ENCODE measurements at regions not wholly inside any gene's neighbourhood (a gene's known extent, or its start where the extent isn't known, plus 50 kb on each side); places are given as distances from the start of the nearest gene placed in this dataset.

DNA sequence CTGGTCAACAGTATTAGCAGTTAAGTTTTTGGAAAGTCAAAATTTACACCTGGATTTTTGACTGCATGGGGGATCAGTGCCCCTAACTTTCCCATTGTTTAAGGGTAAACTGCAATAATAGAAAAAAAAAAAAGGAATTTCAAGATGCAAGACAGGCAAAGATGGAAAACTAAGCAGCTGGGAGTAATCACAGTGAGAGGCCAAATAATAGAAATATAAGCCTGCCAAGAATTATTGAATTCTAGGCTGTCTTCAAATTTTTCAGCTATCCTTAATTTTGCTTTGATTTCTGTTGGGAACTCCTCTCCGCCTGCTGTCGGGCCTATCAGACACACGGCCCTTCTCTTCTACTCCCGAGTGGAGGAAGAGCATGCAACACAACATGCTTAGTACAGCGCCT lies 215.5 kb upstream of the LMCD1 start:
- H3K4me3 ChIP-seq (ENCODE audit: insufficient read depth, low read depth, low read length): no peak overlapping the region
- no peak overlapping the region for H2BK5ac ChIP-seq (ENCODE audit: low read depth, low read length, poor library complexity, severe bottlenecking)
- H3K27ac ChIP-seq (ENCODE audit: insufficient read depth, low read length): no peak overlapping the region
- no peak overlapping the region for H3K9ac ChIP-seq (ENCODE audit: low read depth, low read length)
- no peaks in the 10 kb centered on the region for H3K9me3 ChIP-seq (ENCODE audit: control insufficient read depth, insufficient read depth, low read length)
- ChIA-PET CTCF (interaction anchor here (1.0 kb wide), 1 partner anchor 16 kb away, joined by 3 read pairs; no protein-coding TSS in a partner anchor), POLR2A (ENCODE audit: unreplicated experiment) (interaction anchor here (0.6 kb wide), 1 partner anchor 13 kb away, joined by 3 read pairs; no protein-coding TSS in a partner anchor)
- no peaks in the 10 kb centered on the region for H3K79me1 ChIP-seq (ENCODE audit: low read depth in 1 of 2, low read length in 2 of 2)
- H3K4me1 ChIP-seq (ENCODE audit: control insufficient read depth, insufficient read depth, low read length): no peaks in the 10 kb centered on the region
- 55% methylated on average over 2 of the region's 5 CpGs; no CpG with 5 or more reads in 1 of the 2 experiments for WGBS, 2 experiments (ENCODE audit: extremely low coverage in 2 of 2, insufficient read length in 1 of 2)
- in situ Hi-C loops (cut with MboI; ENCODE audit: low sequenced_read_pairs): no loop called here
- H3K14ac ChIP-seq (replicated peaks; ENCODE audit: low read depth, low read length): no peak overlapping the region
- no peak for ATAC-seq (ENCODE audit: low read depth)
- no peak overlapping the region for H3K4ac ChIP-seq (ENCODE audit: low read depth, low read length)
- H3K56ac ChIP-seq (ENCODE audit: extremely low read depth, insufficient read depth, low read length): no peak overlapping the region
- no peaks in the 10 kb centered on the region for H3K27me3 ChIP-seq (ENCODE audit: control insufficient read depth, insufficient read depth, low read length)
- H2AK9ac ChIP-seq (replicated peaks; ENCODE audit: low read depth, low read length, poor library complexity): no peak overlapping the region
- no peak overlapping the region for H4K8ac ChIP-seq (ENCODE audit: low read depth in 2 of 2, low read length in 2 of 2)
- intact Hi-C loops (cut with micrococcal nuclease): no loop called here
- no peak overlapping the region for H4K91ac ChIP-seq (ENCODE audit: insufficient read depth, low read depth, low read length)
- H2AK5ac ChIP-seq (ENCODE audit: low read depth, low read length): no peak overlapping the region
- no peak overlapping the region for H3K23ac ChIP-seq (ENCODE audit: low read depth, low read length)
- H3K18ac ChIP-seq (ENCODE audit: low read depth, low read length): no peak overlapping the region
- H2AFZ ChIP-seq (replicated peaks; ENCODE audit: low read length, poor library complexity): no peak overlapping the region
- H2BK120ac ChIP-seq (ENCODE audit: low read depth, low read length): no peak overlapping the region
- H3K9me1 ChIP-seq (ENCODE audit: insufficient read depth, low read length): no peaks in the 10 kb centered on the region
- no peaks in the 10 kb centered on the region for H3K36me3 ChIP-seq (ENCODE audit: control insufficient read depth, insufficient read depth, low read length)
- H2BK20ac ChIP-seq (ENCODE audit: low read depth, low read length): no peak overlapping the region
- H3K4me2 ChIP-seq (ENCODE audit: low read depth, low read length): no peak overlapping the region
- H4K20me1 ChIP-seq (ENCODE audit: insufficient read depth, low read length): no peaks in the 10 kb centered on the region
- no peak for DNase-seq
- no TSS peak for BruUV-seq (replicated peaks)
- no peak overlapping the region for H2BK15ac ChIP-seq (ENCODE audit: low read depth, low read length)
- H4K5ac ChIP-seq (ENCODE audit: low read depth, low read length): no peak overlapping the region
- TF ChIP-seq RCOR1 (IDR thresholded peaks at IDR 0.05; ENCODE audit: insufficient replicate concordance, low read length): no peak
- TF ChIP-seq, protein P1, sequence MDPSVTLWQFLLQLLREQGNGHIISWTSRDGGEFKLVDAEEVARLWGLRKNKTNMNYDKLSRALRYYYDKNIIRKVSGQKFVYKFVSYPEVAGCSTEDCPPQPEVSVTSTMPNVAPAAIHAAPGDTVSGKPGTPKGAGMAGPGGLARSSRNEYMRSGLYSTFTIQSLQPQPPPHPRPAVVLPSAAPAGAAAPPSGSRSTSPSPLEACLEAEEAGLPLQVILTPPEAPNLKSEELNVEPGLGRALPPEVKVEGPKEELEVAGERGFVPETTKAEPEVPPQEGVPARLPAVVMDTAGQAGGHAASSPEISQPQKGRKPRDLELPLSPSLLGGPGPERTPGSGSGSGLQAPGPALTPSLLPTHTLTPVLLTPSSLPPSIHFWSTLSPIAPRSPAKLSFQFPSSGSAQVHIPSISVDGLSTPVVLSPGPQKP (IDR thresholded peaks at IDR 0.05; ENCODE audit: borderline replicate concordance, low read depth, low read length): no peak
- TF ChIP-seq SMC3 (IDR thresholded peaks at IDR 0.05; ENCODE audit: low read depth, low read length): no peak
- no peak for TF ChIP-seq POLR2A (IDR thresholded peaks at IDR 0.05; ENCODE audit: low read depth, low read length)
- no peak for TF ChIP-seq RFX5 (IDR thresholded peaks at IDR 0.05; ENCODE audit: low read depth, low read length)
- no peak for TF ChIP-seq NFE2L2 (IDR thresholded peaks at IDR 0.05; ENCODE audit: low read depth, low read length)
- TF ChIP-seq MXI1 (IDR thresholded peaks at IDR 0.05; ENCODE audit: borderline replicate concordance, low read depth, low read length): no peak
- TF ChIP-seq, protein P2, sequence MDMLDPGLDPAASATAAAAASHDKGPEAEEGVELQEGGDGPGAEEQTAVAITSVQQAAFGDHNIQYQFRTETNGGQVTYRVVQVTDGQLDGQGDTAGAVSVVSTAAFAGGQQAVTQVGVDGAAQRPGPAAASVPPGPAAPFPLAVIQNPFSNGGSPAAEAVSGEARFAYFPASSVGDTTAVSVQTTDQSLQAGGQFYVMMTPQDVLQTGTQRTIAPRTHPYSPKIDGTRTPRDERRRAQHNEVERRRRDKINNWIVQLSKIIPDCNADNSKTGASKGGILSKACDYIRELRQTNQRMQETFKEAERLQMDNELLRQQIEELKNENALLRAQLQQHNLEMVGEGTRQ (IDR thresholded peaks at IDR 0.05; ENCODE audit: low read depth, low read length): no peak
- TF ChIP-seq MAFK (IDR thresholded peaks at IDR 0.05; ENCODE audit: low read depth, low read length): no peak
- TF ChIP-seq RAD21 (IDR thresholded peaks at IDR 0.05; ENCODE audit: low read length): no peak
- no peak for TF ChIP-seq CHD1 (IDR thresholded peaks at IDR 0.05; ENCODE audit: low read depth, low read length)
- TF ChIP-seq BHLHE40 (IDR thresholded peaks at IDR 0.05; ENCODE audit: low read depth, low read length): no peak
- TF ChIP-seq MAZ (IDR thresholded peaks at IDR 0.05; ENCODE audit: borderline replicate concordance, low read depth, low read length): no peak
- no peak for TF ChIP-seq FOS (IDR thresholded peaks at IDR 0.05; ENCODE audit: low read depth, low read length)
- dilution Hi-C loops (cut with HindIII; ENCODE audit: low sequenced_read_pairs, unreplicated experiment): no loop called here

Measured in IMR-90 (cell line).